K562 (cell line): ENCODE measurements at regions not wholly inside any gene's neighbourhood (a gene's known extent, or its start where the extent isn't known, plus 50 kb on each side); places are given as distances from the start of the nearest gene placed in this dataset.

Experiments
- ATAC-seq: fragments of 200-7000 bp; cut with Tn5 transposase; 3 replicates; pipeline ENCODE4 v1.9.1; 2020; ENCODE audit warnings: moderate library complexity
- BruUV-seq: library from RNA; stranded (reverse); fragments of 400-500 nt; replicated peaks from 2 replicates; lab custom pipeline; 2021; lab: Mats Ljungman, UMichigan
- CTCF ChIA-PET: fragments of 300-600 bp; formaldehyde crosslinking; extraction: SDS; loops from one replicate; lab custom pipeline; 2021; ENCODE audit warnings: low intra/inter-chr PET ratio; lab: Yijun Ruan, JAX
- POLR2A ChIA-PET: fragments of 300-600, 350-650 bp; sonication (Branson Sonifier 250); formaldehyde crosslinking; extraction: SDS; loops from one replicate; lab custom pipeline; 2021; ENCODE audit warnings: antibody characterized with exemption, inconsistent platforms; lab: Yijun Ruan, JAX
- DNase-seq, 4 experiments: peaks; one replicate each; pipeline versions ENCODE4 v3.0.0 to v3.0.0-alpha.2; 2011 to 2018; ENCODE audit warnings: low spot score in 3 of 4, mixed read lengths in 3 of 4; ENCODE audit errors: extremely low read depth in 1 of 4
- FAIRE-seq: peaks from 2 replicates; lab custom pipeline; 2011; peaks lifted over from hg19 to GRCh38; lab: Jason Lieb, UNC
- H2AFZ ChIP-seq: 2 replicates; pipeline ENCODE4 v1.6.0; 2011; ENCODE audit warnings: low read depth, low read length, control low read depth, inconsistent platforms
- H3K27ac ChIP-seq: fragments of 200-600 bp; 3 replicates; pipeline ENCODE4 v1.8.0; 2011; ENCODE audit warnings: low read depth, mild to moderate bottlenecking, control low read depth, inconsistent platforms, low read length, moderate library complexity, mixed read lengths; ENCODE audit errors: extremely low read depth
- H3K27me3 ChIP-seq, 2 experiments: fragments of 300-600 bp in 1 of 2; 2 replicates in 1 of 2; 3 replicates in 1 of 2; pipeline versions ENCODE4 v1.6.0 to v1.8.0; 2011; ENCODE audit warnings: inconsistent platforms in 2 of 2, low read length in 2 of 2, mild to moderate bottlenecking in 1 of 2, mixed read lengths in 1 of 2, moderate library complexity in 1 of 2; ENCODE audit not compliant: control insufficient read depth in 2 of 2, insufficient read depth in 2 of 2
- H3K36me3 ChIP-seq: fragments of 300-600 bp; 3 replicates; pipeline ENCODE4 v1.8.0; 2011; ENCODE audit warnings: mild to moderate bottlenecking, low read length, inconsistent platforms; ENCODE audit not compliant: control insufficient read depth, insufficient read depth
- H3K4me1 ChIP-seq, 2 experiments: fragments of 200-600 bp in 1 of 2; replicated peaks in 1 of 2; 2 replicates in 1 of 2; 3 replicates in 1 of 2; pipeline versions ENCODE4 v1.5.1 to v1.8.0; 2011; ENCODE audit warnings: inconsistent platforms in 2 of 2, low read length in 2 of 2, mild to moderate bottlenecking in 1 of 2, mixed read lengths in 1 of 2, moderate library complexity in 1 of 2; ENCODE audit not compliant: control insufficient read depth in 2 of 2, insufficient read depth in 2 of 2
- H3K4me2 ChIP-seq: 2 replicates; pipeline ENCODE4 v1.6.1; 2011; ENCODE audit warnings: low read length, control low read depth, inconsistent platforms, mixed read lengths; ENCODE audit not compliant: insufficient read depth
- H3K4me3 ChIP-seq: fragments of 200-600 bp; sonication (generic), shearing (Covaris generic); 2 replicates; pipeline ENCODE4 v1.5.1; 2016; ENCODE audit warnings: control low read depth, inconsistent platforms
- H3K79me2 ChIP-seq: fragments of 200-600 bp; 3 replicates; pipeline ENCODE4 v1.8.0; 2011; ENCODE audit warnings: low read length, inconsistent platforms; ENCODE audit not compliant: control insufficient read depth, insufficient read depth
- H3K9ac ChIP-seq, 2 experiments: 2 replicates each; pipeline versions ENCODE4 v1.6.0 to v1.6.1; 2011; ENCODE audit warnings: low read depth in 2 of 2, low read length in 2 of 2, control low read depth in 1 of 2, inconsistent platforms in 1 of 2, mild to moderate bottlenecking in 1 of 2, mixed read lengths in 1 of 2; ENCODE audit not compliant: insufficient read depth in 1 of 2
- H3K9me1 ChIP-seq: one replicate; pipeline ENCODE4 v1.6.0; 2011; ENCODE audit warnings: inconsistent platforms, mild to moderate bottlenecking, low read length, moderate library complexity; ENCODE audit not compliant: control insufficient read depth, insufficient read depth
- H3K9me3 ChIP-seq: replicated peaks from 2 replicates; pipeline ENCODE4 v1.5.1; 2011; ENCODE audit warnings: low read depth, low read length, inconsistent platforms; ENCODE audit not compliant: control insufficient read depth, insufficient read depth
- H4K20me1 ChIP-seq: replicated peaks from 2 replicates; pipeline ENCODE4 v1.6.1; 2011; ENCODE audit warnings: low read length, inconsistent platforms, mixed read lengths; ENCODE audit not compliant: control insufficient read depth, insufficient read depth
- BHLHE40 ChIP-seq: IDR thresholded peaks from 2 replicates; pipeline ENCODE4 v1.6.1; 2011; ENCODE audit warnings: low read length, improper control_type of control experiment
- CTBP1 ChIP-seq: fragments of 450-650 bp; IDR thresholded peaks from 2 replicates; pipeline ENCODE4 v1.6.1; 2016; ENCODE audit warnings: borderline replicate concordance
- L3MBTL2 ChIP-seq: fragments of 450-650 bp; IDR thresholded peaks from 2 replicates; pipeline ENCODE4 v1.6.1; 2016; ENCODE audit warnings: mild to moderate bottlenecking, moderate library complexity
- RUNX1 ChIP-seq: sonication (generic); IDR thresholded peaks from 2 replicates; pipeline ENCODE4 v1.6.1; 2016; ENCODE audit warnings: antibody characterized with exemption, low read depth
- SOX6 ChIP-seq: fragments of 450-650 bp; IDR thresholded peaks from 2 replicates; pipeline ENCODE4 v1.6.1; 2014; ENCODE audit warnings: mild to moderate bottlenecking
- TCFL5 ChIP-seq: fragments of 250-450 bp; sonication (Bioruptor Pico); conservative IDR thresholded peaks from 2 replicates; pipeline ENCODE4 v1.6.1; 2021; ENCODE audit warnings: mild to moderate bottlenecking, moderate library complexity, matching md5 sums
- ZNF143 ChIP-seq: sonication (generic); formaldehyde crosslinking; IDR thresholded peaks from 2 replicates; pipeline ENCODE4 v1.9.0; 2022; ENCODE audit warnings: mild to moderate bottlenecking, missing genetic modification reagents
- WGBS: fragments of 100-300 bp; shearing (Covaris generic); methylation state at CpG from one replicate; pipeline ENCODE4 v1.1.6; 2016; ENCODE audit warnings: low coverage, mixed read lengths; ENCODE audit not compliant: insufficient coverage; ENCODE audit errors: missing lambda C conversion rate; 5-methylcytosine and 5-hydroxymethylcytosine counted together
- in situ Hi-C: fragments of 300-500 bp; cut with MboI; formaldehyde crosslinking; loops from 4 replicates; pipeline ENCODE4 v1.15.0; 2018; ENCODE audit warnings: inconsistent platforms, mixed read lengths
- intact Hi-C: fragments of 100-400 bp; cut with micrococcal nuclease; formaldehyde crosslinking; loops from 2 replicates; pipeline ENCODE4 v1.14.2; 2022
- TF ChIP-seq, protein P1 (sequence below), 2 experiments: fragments of 450-650 bp; conservative IDR thresholded peaks; 2 replicates each; pipeline ENCODE4 v1.6.1; 2017; ENCODE audit warnings: mild to moderate bottlenecking in 2 of 2, moderate library complexity in 2 of 2
- TF ChIP-seq, protein P2 (sequence below): sonication (generic); formaldehyde crosslinking; IDR thresholded peaks from 2 replicates; pipeline ENCODE4 v1.9.0; 2022; ENCODE audit warnings: mild to moderate bottlenecking, missing genetic modification reagents
- TF ChIP-seq, protein P3 (sequence below): fragments of 250-450 bp; sonication (Bioruptor Pico); IDR thresholded peaks from 2 replicates; pipeline ENCODE4 v1.5.1; 2021; ENCODE audit warnings: mild to moderate bottlenecking
- TF ChIP-seq, protein P4 (sequence below), 3 experiments: IDR thresholded peaks in 2 of 3; conservative IDR thresholded peaks in 1 of 3; 2 replicates each; pipeline ENCODE4 v1.5.1; 2011 to 2012; ENCODE audit warnings: low read length in 3 of 3, mild to moderate bottlenecking in 3 of 3, control low read depth in 2 of 3, improper control_type of control experiment in 1 of 3, inconsistent platforms in 1 of 3, low read depth in 1 of 3, mixed read lengths in 1 of 3, moderate library complexity in 1 of 3; ENCODE audit not compliant: insufficient read depth in 2 of 3
- TF ChIP-seq, protein P5 (sequence below): fragments of 450-650 bp; formaldehyde crosslinking; IDR thresholded peaks from 2 replicates; pipeline ENCODE4 v1.4.0; 2020; ENCODE audit warnings: mild to moderate bottlenecking, moderate library complexity

DNA sequence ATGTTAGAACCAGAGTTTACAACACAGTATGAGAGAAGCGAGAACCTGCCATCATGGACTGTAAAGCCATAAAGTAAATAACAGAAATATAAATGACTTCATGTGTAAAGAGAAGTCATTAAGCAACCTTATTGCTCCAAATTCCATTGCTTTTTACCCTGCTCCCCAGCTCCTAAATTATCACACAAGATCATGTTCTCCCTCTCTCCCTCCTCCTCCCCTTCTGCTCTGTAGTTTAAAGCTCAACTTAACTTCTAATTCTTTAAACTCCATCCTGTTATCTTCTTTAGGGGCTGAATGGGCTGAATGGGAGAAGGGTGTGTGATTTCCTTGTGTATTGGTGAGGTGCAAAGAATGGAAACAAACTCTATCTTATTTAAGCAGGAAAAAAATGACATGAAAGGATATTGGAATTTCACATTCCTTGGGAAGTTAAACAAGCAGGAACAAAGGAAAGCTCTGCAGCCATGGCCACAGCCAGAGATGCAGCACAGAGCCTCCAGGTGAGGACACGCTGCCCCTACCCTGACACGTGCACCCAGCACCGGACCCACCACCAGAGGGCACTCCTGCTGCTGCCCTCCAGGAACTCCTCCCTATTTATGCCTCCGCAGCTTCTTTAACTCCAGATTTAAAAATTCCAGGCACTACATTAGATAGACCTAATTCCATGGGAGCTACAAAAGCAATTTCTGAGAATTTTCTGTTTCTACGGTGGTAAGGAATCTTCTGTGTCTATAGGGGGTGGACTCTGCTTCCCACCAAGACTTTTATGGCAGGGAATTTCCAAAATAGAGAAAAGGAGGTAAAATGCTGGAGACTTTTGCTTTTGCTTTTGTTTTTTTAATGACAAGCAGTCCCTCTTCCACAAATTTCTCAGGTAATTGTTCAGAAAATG, 76.9 kb upstream of the ABI3BP start:
- Histone ChIP-seq H3K79me2 (no peaks in the 10 kb centered on the region), H3K4me3 (no peak overlapping the region), H3K27ac (no peak overlapping the region), H3K4me2 (no peak overlapping the region), H3K4me1 (no peaks in the 10 kb centered on the region), H3K9me1 (no peaks in the 10 kb centered on the region), H3K27me3 (no peaks in the 10 kb centered on the region), H3K9ac (no peak overlapping the region), H3K36me3 (no peaks in the 10 kb centered on the region), H2AFZ (peak overlapping the region; percentile 76), H3K9me3 (no peaks in the 10 kb centered on the region), H4K20me1 (no peaks in the 10 kb centered on the region)
- ChIA-PET POLR2A (interaction anchor here (0.6 to 1.0 kb wide), 2 partner anchors 220 to 491 kb away, joined by 3 read pairs; partner anchors contain the start of gene TRMT10C), CTCF (interaction anchor here (0.7 to 1.5 kb wide), 3 partner anchors 126 to 566 kb away, joined by 3 to 6 read pairs (median 3); no protein-coding TSS in a partner anchor)
- in situ Hi-C loops, result loop anchor here (10.0 kb wide), 1 partner anchor 115 kb away; no protein-coding TSS in a partner anchor
- ATAC-seq (peak; percentile 99), FAIRE-seq (no peak), DNase-seq (peak; percentile 36 to 79 (median 52))
- 5% methylated on average over 5 of the region's 6 CpGs for WGBS
- intact Hi-C loops, result loop anchor here (1.0 to 5.0 kb wide), 3 partner anchors 77 to 312 kb away; no protein-coding TSS in a partner anchor
- BruUV-seq, result no TSS peak
- TF ChIP-seq, protein P1, sequence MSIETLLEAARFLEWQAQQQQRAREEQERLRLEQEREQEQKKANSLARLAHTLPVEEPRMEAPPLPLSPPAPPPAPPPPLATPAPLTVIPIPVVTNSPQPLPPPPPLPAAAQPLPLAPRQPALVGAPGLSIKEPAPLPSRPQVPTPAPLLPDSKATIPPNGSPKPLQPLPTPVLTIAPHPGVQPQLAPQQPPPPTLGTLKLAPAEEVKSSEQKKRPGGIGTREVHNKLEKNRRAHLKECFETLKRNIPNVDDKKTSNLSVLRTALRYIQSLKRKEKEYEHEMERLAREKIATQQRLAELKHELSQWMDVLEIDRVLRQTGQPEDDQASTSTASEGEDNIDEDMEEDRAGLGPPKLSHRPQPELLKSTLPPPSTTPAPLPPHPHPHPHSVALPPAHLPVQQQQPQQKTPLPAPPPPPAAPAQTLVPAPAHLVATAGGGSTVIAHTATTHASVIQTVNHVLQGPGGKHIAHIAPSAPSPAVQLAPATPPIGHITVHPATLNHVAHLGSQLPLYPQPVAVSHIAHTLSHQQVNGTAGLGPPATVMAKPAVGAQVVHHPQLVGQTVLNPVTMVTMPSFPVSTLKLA (conservative IDR thresholded peaks at IDR 0.05), result peak; percentile 70 to 74; a peak in 3 of 4 replicates
- TF ChIP-seq ZNF143 (CRISPR knock-in tag), result no peak
- TF ChIP-seq, protein P2, sequence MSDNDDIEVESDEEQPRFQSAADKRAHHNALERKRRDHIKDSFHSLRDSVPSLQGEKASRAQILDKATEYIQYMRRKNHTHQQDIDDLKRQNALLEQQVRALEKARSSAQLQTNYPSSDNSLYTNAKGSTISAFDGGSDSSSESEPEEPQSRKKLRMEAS, result peak; percentile 62
- TF ChIP-seq, protein P3, sequence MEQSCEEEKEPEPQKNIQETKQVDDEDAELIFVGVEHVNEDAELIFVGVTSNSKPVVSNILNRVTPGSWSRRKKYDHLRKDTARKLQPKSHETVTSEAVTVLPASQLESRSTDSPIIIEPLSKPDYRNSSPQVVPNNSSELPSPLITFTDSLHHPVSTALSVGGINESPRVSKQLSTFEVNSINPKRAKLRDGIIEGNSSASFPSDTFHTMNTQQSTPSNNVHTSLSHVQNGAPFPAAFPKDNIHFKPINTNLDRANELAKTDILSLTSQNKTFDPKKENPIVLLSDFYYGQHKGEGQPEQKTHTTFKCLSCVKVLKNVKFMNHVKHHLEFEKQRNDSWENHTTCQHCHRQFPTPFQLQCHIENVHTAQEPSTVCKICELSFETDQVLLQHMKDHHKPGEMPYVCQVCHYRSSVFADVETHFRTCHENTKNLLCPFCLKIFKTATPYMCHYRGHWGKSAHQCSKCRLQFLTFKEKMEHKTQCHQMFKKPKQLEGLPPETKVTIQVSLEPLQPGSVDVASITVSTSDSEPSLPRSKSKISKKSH (CRISPR knock-in tag), result no peak
- TF ChIP-seq, protein P4, sequence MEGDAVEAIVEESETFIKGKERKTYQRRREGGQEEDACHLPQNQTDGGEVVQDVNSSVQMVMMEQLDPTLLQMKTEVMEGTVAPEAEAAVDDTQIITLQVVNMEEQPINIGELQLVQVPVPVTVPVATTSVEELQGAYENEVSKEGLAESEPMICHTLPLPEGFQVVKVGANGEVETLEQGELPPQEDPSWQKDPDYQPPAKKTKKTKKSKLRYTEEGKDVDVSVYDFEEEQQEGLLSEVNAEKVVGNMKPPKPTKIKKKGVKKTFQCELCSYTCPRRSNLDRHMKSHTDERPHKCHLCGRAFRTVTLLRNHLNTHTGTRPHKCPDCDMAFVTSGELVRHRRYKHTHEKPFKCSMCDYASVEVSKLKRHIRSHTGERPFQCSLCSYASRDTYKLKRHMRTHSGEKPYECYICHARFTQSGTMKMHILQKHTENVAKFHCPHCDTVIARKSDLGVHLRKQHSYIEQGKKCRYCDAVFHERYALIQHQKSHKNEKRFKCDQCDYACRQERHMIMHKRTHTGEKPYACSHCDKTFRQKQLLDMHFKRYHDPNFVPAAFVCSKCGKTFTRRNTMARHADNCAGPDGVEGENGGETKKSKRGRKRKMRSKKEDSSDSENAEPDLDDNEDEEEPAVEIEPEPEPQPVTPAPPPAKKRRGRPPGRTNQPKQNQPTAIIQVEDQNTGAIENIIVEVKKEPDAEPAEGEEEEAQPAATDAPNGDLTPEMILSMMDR (IDR thresholded peaks at IDR 0.05 in 2 of 3, conservative IDR thresholded peaks at IDR 0.05 in 1 of 3; ENCODE audit: insufficient read depth in 2 of 3, low read depth in 1 of 3, low read length in 3 of 3), result peak; percentile 82 to 89 (median 86)
- TF ChIP-seq CTBP1, result 0 out of 2 replicates have a peak, but pooled peaks have one; percentile 28
- no peak for TF ChIP-seq RUNX1
- TF ChIP-seq, protein P5, sequence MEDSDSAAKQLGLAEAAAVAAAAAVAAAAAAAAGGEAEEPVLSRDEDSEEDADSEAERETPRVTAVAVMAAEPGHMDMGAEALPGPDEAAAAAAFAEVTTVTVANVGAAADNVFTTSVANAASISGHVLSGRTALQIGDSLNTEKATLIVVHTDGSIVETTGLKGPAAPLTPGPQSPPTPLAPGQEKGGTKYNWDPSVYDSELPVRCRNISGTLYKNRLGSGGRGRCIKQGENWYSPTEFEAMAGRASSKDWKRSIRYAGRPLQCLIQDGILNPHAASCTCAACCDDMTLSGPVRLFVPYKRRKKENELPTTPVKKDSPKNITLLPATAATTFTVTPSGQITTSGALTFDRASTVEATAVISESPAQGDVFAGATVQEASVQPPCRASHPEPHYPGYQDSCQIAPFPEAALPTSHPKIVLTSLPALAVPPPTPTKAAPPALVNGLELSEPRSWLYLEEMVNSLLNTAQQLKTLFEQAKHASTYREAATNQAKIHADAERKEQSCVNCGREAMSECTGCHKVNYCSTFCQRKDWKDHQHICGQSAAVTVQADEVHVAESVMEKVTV (CRISPR knock-in tag), result peak; percentile 59
- TF ChIP-seq L3MBTL2, result peak; percentile 50
- TF ChIP-seq BHLHE40, result peak; percentile 88
- TF ChIP-seq TCFL5 (CRISPR knock-in tag), result no peak
- no peak for TF ChIP-seq SOX6
